OCI-LY1 (cell line): ENCODE measurements at regions not wholly inside any gene's neighbourhood (a gene's known extent, or its start where the extent isn't known, plus 50 kb on each side); places are given as distances from the start of the nearest gene placed in this dataset.

Experiments
- EZH2 ChIP-seq: fragments of 200-600 bp; sonication (generic), shearing (Covaris generic); IDR thresholded peaks from 2 replicates; pipeline ENCODE4 v1.8.0; 2017; ENCODE audit warnings: borderline replicate concordance, mixed run types, mild to moderate bottlenecking, antibody characterized with exemption, low read length, moderate library complexity, mixed read lengths
- TF ChIP-seq, protein P1 (sequence below): fragments of 200-600 bp; sonication (generic), shearing (Covaris generic); IDR thresholded peaks from 2 replicates; pipeline ENCODE4 v1.5.1; 2017; ENCODE audit warnings: mild to moderate bottlenecking, antibody characterized with exemption, low read length, moderate library complexity, mixed read lengths

DNA sequence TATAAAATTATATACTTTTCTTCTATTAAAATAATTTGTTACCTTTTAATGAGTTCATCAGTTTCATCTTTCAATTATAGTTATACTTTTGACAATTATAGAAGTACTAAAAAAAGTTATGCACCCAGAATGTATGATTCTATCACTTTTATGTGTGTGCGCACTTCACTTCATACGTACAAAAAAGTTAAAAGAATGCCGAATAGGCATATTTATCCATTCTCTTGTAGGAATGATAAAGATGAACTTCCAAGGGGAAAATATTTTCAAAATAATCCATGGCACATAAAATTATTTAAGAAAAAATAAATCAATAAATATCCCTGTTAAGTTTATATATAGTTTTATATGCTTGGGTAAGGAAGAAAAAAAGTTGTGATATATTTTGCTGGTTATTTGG is 166.9 kb upstream of the PRSS1 start:
- TF ChIP-seq, protein P1, sequence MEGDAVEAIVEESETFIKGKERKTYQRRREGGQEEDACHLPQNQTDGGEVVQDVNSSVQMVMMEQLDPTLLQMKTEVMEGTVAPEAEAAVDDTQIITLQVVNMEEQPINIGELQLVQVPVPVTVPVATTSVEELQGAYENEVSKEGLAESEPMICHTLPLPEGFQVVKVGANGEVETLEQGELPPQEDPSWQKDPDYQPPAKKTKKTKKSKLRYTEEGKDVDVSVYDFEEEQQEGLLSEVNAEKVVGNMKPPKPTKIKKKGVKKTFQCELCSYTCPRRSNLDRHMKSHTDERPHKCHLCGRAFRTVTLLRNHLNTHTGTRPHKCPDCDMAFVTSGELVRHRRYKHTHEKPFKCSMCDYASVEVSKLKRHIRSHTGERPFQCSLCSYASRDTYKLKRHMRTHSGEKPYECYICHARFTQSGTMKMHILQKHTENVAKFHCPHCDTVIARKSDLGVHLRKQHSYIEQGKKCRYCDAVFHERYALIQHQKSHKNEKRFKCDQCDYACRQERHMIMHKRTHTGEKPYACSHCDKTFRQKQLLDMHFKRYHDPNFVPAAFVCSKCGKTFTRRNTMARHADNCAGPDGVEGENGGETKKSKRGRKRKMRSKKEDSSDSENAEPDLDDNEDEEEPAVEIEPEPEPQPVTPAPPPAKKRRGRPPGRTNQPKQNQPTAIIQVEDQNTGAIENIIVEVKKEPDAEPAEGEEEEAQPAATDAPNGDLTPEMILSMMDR: no peak
- TF ChIP-seq EZH2: no peak
